ENCODE measurements at regions not wholly inside any gene's neighbourhood (a gene's known extent, or its start where the extent isn't known, plus 50 kb on each side); places are given as distances from the start of the nearest gene placed in this dataset.

DNA sequence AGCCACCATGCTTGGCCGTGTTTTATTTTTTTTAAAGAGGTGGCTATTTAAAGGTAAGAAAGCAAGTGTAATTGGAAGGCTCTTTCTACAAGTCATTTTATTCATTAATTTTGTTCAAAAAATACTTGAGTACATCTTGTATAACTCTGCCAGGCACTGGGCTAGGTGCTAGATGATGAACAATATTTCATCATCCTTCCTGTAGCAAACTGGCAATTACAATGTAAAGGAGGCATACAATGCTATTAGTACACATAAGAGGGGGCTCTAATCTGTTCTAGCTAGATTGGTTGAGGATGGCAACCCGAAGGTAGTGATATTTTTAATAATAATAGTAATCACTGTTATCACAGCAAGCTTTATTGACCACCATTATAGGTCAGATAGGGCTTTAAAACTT, 215.5 kb upstream of the KLF14 start:
- H3K4me3 ChIP-seq, result no peak overlapping the region
- no peaks in the 10 kb centered on the region for H3K9me3 ChIP-seq
- H3K4me1 ChIP-seq, result peaks cover 11% of the 10 kb centered on the region
- TF ChIP-seq, protein P1, sequence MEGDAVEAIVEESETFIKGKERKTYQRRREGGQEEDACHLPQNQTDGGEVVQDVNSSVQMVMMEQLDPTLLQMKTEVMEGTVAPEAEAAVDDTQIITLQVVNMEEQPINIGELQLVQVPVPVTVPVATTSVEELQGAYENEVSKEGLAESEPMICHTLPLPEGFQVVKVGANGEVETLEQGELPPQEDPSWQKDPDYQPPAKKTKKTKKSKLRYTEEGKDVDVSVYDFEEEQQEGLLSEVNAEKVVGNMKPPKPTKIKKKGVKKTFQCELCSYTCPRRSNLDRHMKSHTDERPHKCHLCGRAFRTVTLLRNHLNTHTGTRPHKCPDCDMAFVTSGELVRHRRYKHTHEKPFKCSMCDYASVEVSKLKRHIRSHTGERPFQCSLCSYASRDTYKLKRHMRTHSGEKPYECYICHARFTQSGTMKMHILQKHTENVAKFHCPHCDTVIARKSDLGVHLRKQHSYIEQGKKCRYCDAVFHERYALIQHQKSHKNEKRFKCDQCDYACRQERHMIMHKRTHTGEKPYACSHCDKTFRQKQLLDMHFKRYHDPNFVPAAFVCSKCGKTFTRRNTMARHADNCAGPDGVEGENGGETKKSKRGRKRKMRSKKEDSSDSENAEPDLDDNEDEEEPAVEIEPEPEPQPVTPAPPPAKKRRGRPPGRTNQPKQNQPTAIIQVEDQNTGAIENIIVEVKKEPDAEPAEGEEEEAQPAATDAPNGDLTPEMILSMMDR (IDR thresholded peaks at IDR 0.05), result no peak
- DNase-seq, result no peak
- no peak for ATAC-seq
- H3K27ac ChIP-seq, result no peak overlapping the region
- no peaks in the 10 kb centered on the region for H3K27me3 ChIP-seq
- intact Hi-C loops (cut with DNase I), result no loop called here
- H3K36me3 ChIP-seq, result peaks cover 22% of the 10 kb centered on the region

DNA sequence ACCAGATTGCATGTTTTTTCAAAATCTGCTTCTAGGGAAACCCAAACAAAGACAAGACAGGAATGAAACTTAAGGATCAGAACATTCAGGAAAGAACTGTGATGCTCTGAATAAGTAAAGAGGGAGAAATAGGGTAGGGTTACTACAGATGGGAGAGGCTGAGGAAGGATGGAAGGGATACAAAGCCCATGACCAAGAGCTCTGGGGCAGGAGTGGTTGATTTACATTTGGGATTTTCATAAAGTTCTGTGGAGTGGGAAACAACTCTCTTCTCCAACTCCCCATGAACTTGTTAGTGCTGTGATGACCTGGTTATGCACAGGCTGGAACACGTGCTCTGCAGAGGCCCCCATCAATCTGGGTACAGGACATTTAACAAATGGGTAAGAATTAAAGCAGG, 216.0 kb upstream of the KLF14 start:
- Histone ChIP-seq H3K4me3 (no peak overlapping the region), H3K36me3 (peaks cover 17% of the 10 kb centered on the region), H3K27ac (no peak overlapping the region), H3K27me3 (no peaks in the 10 kb centered on the region), H3K4me1 (peaks cover 6% of the 10 kb centered on the region), H3K9me3 (no peaks in the 10 kb centered on the region)
- TF ChIP-seq, protein P1 (IDR thresholded peaks at IDR 0.05), result no peak
- DNase-seq (no peak), ATAC-seq (no peak)
- intact Hi-C loops (cut with DNase I), result no loop called here

DNA sequence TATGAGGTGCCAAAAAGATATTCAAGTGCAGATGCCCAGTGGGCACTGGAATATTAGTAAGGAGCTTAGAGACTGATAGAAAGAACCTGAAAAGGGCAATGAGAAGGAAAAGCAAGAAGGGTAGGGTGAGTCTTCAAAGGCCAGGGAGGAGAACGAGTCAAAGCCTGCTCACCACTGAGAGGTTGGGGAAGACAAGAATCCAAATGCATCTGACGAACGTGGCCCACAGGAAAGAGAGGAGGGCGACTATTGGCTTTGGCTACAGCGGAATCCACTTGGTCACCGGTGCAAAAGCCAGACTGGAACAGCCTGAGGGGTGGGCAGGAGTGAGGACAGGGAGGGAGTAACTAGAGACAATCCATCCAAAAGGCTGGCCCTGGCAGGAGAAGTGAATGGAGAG, 216.7 kb upstream of the KLF14 start:
- Histone ChIP-seq H3K27me3 (no peaks in the 10 kb centered on the region), H3K9me3 (no peaks in the 10 kb centered on the region), H3K4me3 (no peak overlapping the region), H3K36me3 (peaks cover 13% of the 10 kb centered on the region), H3K27ac (no peak overlapping the region), H3K4me1 (peaks cover 5% of the 10 kb centered on the region)
- intact Hi-C loops (cut with DNase I), result no loop called here
- no peak for DNase-seq
- ATAC-seq, result peak; percentile 30
- TF ChIP-seq, protein P1 (IDR thresholded peaks at IDR 0.05), result no peak

DNA sequence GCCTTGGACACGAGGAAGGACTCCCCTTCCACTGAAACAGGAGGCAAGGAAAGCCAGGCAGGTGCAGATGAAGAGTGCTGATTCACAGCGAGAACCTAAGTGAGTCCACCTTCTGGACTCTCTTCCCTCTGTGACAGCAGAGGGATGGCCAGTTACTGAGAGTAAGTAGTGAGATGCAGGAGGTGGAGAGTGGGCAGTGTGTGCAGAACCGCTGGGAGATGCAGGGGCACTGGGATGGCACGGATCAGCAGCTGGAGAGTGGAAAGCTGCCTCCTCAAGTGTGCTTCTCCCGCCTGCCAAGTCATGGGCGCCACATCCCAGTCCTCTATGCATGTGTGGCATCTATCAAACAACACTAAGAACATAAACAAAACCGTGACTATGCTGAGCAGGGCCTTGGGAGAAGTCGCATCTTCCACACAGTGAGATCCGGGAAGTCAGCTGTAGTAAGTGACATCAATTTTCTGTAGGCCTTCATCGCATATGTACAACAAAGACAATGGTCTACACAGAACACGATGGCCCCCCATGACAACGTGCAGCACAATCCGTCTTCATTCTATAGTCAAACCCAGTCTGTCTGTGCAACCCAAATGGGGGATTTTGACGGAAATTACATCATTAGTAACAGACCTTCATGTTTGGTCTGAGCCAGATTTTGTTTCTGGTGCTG, 217.4 kb upstream of the KLF14 start:
- intact Hi-C loops (cut with DNase I), result no loop called here
- Histone ChIP-seq H3K4me1 (peaks cover 5% of the 10 kb centered on the region), H3K9me3 (no peaks in the 10 kb centered on the region), H3K36me3 (peaks cover 19% of the 10 kb centered on the region), H3K4me3 (no peak overlapping the region), H3K27ac (no peak overlapping the region), H3K27me3 (no peaks in the 10 kb centered on the region)
- ATAC-seq (peak; percentile 28), DNase-seq (no peak)
- TF ChIP-seq, protein P1 (IDR thresholded peaks at IDR 0.05), result no peak

DNA sequence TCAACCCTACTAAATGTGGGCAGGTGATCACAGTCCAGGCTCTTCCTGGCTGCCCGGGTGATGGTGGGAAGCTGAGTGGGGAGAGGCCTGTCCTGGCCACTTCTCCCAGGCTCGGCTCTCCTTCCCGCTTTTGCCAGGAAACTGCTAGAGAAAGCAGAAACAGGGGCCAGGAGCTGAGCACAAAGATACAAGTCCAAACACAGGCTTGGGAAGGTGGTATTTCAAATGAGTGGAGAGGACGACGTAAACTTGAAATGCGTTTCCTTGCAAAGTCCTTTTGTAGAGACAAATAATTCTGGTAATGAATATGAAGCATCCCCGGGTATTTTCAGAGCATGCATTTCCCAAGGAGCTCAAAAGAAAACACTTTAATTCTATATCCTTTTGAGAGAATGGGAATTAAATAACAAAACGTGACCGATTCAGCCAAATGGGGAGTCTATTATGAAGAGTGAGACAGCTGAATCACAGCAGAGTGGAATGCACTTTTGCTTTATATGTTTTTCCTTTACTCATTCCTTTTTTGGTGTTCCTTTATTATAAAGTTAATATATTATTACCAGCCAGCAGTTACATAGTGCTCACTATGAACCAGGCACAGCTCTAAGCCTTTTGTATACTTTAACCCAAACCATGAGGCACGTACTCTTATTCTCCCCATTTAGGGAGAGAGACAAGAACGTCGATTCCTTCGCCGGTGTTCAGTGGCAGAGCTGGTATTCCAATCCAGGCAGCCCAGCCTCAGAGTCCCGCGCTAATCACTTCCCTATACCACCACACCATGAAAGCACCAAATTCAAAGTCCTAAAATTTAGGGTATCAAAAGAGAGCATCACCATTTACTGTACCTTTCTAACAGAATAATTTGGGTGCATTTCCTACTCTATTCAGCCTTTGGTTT, 218.2 kb upstream of the KLF14 start:
- no peak overlapping the region for H3K4me3 ChIP-seq
- H3K9me3 ChIP-seq, result no peaks in the 10 kb centered on the region
- no peaks in the 10 kb centered on the region for H3K27me3 ChIP-seq
- TF ChIP-seq, protein P1 (IDR thresholded peaks at IDR 0.05), result no peak
- no peak overlapping the region for H3K27ac ChIP-seq
- DNase-seq (no peak), ATAC-seq (no peak)
- peaks cover 19% of the 10 kb centered on the region for H3K36me3 ChIP-seq
- intact Hi-C loops (cut with DNase I), result no loop called here
- peaks cover 13% of the 10 kb centered on the region for H3K4me1 ChIP-seq
